ENCODE measurements at regions not wholly inside any gene's neighbourhood (a gene's known extent, or its start where the extent isn't known, plus 50 kb on each side); places are given as distances from the start of the nearest gene placed in this dataset.

DNA sequence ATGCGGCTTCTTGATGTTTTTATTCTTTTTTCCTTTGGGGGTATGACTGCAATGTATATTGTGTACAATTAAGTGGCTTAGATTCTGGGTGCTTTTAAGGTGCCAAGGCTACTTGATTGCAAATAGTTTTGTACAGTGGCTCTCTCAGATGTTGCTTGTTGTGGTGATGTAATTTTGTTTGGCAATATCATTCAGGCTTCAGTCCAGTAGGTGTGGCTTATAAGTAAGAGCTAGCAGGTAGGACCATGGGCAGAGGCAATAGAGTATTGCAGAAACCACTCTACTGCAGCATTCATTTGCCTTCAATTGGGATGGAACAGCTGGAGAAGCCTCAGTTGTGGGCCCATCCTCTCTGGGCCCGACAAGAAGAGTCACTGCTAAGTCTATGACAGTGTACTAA is 407.9 kb upstream of the MAN1A1 start:
- TF ChIP-seq, protein P1, sequence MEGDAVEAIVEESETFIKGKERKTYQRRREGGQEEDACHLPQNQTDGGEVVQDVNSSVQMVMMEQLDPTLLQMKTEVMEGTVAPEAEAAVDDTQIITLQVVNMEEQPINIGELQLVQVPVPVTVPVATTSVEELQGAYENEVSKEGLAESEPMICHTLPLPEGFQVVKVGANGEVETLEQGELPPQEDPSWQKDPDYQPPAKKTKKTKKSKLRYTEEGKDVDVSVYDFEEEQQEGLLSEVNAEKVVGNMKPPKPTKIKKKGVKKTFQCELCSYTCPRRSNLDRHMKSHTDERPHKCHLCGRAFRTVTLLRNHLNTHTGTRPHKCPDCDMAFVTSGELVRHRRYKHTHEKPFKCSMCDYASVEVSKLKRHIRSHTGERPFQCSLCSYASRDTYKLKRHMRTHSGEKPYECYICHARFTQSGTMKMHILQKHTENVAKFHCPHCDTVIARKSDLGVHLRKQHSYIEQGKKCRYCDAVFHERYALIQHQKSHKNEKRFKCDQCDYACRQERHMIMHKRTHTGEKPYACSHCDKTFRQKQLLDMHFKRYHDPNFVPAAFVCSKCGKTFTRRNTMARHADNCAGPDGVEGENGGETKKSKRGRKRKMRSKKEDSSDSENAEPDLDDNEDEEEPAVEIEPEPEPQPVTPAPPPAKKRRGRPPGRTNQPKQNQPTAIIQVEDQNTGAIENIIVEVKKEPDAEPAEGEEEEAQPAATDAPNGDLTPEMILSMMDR (conservative IDR thresholded peaks at IDR 0.05; ENCODE audit: low read depth, low read length), result no peak
- no peak for TF ChIP-seq EZH2 (IDR thresholded peaks at IDR 0.05; ENCODE audit: borderline replicate concordance, low read depth, low read length, poor library complexity, severe bottlenecking)
